GM06990 (cell line): ENCODE measurements at regions not wholly inside any gene's neighbourhood (a gene's known extent, or its start where the extent isn't known, plus 50 kb on each side); places are given as distances from the start of the nearest gene placed in this dataset.

Experiments
- DNase-seq: peaks from one replicate; pipeline ENCODE4 v3.0.0-alpha.2; 2011; ENCODE audit not compliant: insufficient read length; ENCODE audit errors: extremely low read depth
- H3K27me3 ChIP-seq: replicated peaks from 2 replicates; pipeline ENCODE4 v1.6.0; 2011; ENCODE audit warnings: low read length; ENCODE audit not compliant: control insufficient read depth, insufficient read depth
- H3K36me3 ChIP-seq: 2 replicates; pipeline ENCODE4 v1.5.1; 2011; ENCODE audit warnings: low read length; ENCODE audit not compliant: control insufficient read depth, insufficient read depth
- H3K4me3 ChIP-seq: replicated peaks from 2 replicates; pipeline ENCODE4 v1.5.1; 2011; ENCODE audit warnings: low read depth, mild to moderate bottlenecking, control low read depth, low read length
- TF ChIP-seq, protein P1 (sequence below): IDR thresholded peaks from 2 replicates; pipeline ENCODE4 v1.5.1; 2011; ENCODE audit warnings: low read length, control low read depth, mild to moderate bottlenecking, inconsistent platforms; ENCODE audit not compliant: insufficient read depth, poor library complexity, severe bottlenecking

GRCh38 chr2:236855866-236856847 lies 229.5 kb upstream of the COPS8 start:
- no peaks in the 10 kb centered on the region for H3K36me3 ChIP-seq
- no peak overlapping the region for H3K4me3 ChIP-seq
- TF ChIP-seq, protein P1, sequence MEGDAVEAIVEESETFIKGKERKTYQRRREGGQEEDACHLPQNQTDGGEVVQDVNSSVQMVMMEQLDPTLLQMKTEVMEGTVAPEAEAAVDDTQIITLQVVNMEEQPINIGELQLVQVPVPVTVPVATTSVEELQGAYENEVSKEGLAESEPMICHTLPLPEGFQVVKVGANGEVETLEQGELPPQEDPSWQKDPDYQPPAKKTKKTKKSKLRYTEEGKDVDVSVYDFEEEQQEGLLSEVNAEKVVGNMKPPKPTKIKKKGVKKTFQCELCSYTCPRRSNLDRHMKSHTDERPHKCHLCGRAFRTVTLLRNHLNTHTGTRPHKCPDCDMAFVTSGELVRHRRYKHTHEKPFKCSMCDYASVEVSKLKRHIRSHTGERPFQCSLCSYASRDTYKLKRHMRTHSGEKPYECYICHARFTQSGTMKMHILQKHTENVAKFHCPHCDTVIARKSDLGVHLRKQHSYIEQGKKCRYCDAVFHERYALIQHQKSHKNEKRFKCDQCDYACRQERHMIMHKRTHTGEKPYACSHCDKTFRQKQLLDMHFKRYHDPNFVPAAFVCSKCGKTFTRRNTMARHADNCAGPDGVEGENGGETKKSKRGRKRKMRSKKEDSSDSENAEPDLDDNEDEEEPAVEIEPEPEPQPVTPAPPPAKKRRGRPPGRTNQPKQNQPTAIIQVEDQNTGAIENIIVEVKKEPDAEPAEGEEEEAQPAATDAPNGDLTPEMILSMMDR = no peak
- no peak for DNase-seq
- H3K27me3 ChIP-seq = no peaks in the 10 kb centered on the region; the same call in none of the 2 replicates

- Histone ChIP-seq H3K27me3 (no peaks in the 10 kb centered on the region; the same call in none of the 2 replicates), H3K36me3 (no peaks in the 10 kb centered on the region), H3K4me3 (no peak overlapping the region)
- DNase-seq = no peak
- TF ChIP-seq, protein P1 = no peak
These were observed 228.8 kb upstream of the COPS8 start for GRCh38 chr2:236856848-236857235.

DNA sequence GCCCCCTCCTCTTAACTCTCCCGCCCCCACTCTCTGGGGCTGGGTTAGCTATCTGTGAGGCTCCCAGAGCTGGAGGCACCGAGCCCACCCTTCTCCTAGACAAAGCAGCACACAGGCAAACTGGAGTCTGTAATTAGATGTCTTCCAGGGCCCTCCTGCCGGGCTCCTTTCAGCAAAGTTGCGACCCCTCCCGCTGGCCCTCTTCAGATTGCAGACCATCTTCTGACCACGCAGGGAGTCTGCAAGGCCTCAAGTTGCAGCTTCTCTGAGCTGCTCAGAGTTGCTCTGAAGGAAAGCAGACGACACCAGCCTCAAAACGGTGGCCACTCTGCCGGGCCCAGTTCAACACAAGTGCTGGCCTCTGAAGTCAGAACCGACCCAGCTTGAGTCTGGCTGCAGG lies 228.4 kb upstream of the COPS8 start:
- Histone ChIP-seq H3K36me3 (no peaks in the 10 kb centered on the region), H3K4me3 (no peak overlapping the region), H3K27me3 (no peaks in the 10 kb centered on the region; the same call in none of the 2 replicates)
- DNase-seq = no peak
- TF ChIP-seq, protein P1 = no peak

DNA sequence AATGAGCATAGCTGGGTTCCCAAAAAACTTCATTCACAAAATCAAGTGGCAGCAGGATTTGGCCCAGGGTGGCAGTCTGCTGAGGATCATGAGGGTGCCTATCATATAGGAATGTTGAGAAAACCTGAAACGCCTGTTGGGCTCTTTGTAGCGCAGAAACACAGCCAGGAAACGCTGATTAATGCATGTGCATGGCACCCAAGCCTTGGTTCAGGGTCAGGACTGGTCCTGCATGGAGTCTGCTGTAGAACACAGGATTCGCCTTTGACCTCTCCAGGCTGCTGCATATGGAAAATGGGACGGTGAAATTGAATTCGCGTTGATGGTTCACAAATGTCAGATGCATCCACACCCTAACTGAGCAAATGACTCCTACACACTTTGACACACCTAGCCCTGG lies 227.9 kb upstream of the COPS8 start:
- no peaks in the 10 kb centered on the region for H3K36me3 ChIP-seq
- TF ChIP-seq, protein P1 = no peak
- no peak overlapping the region for H3K4me3 ChIP-seq
- DNase-seq = no peak
- no peaks in the 10 kb centered on the region; the same call in none of the 2 replicates for H3K27me3 ChIP-seq

GRCh38 chr2:236858661-236859060 lies 227.0 kb upstream of the COPS8 start:
- Histone ChIP-seq H3K36me3 (no peaks in the 10 kb centered on the region), H3K27me3 (no peaks in the 10 kb centered on the region; the same call in none of the 2 replicates), H3K4me3 (no peak overlapping the region)
- DNase-seq = no peak
- TF ChIP-seq, protein P1 = no peak
